Activated T-cell treated with anti-CD3 and anti-CD28 coated beads for 48 hours (primary cell): ENCODE measurements at regions not wholly inside any gene's neighbourhood (a gene's known extent, or its start where the extent isn't known, plus 50 kb on each side); places are given as distances from the start of the nearest gene placed in this dataset.

Source experiments
- DNase-seq: peaks from one replicate; pipeline ENCODE4 v3.0.0-alpha.2; 2020; ENCODE audit warnings: low read depth

GRCh38 chr2:156164091-156164720, 168.3 kb downstream of the NR4A2 start:
- DNase-seq: no peak

GRCh38 chr2:156158808-156159207, 173.7 kb downstream of the NR4A2 start:
- DNase-seq: no peak

- DNase-seq: no peak
Observed at GRCh38 chr2:156157670-156158069, 174.9 kb downstream of the NR4A2 start.

GRCh38 chr2:156156580-156156979, 175.9 kb downstream of the NR4A2 start:
- DNase-seq: no peak

GRCh38 chr2:156155319-156155718, 177.2 kb downstream of the NR4A2 start:
- DNase-seq: no peak

- no peak for DNase-seq
Observed at GRCh38 chr2:156151351-156151750, 181.2 kb downstream of the NR4A2 start.

GRCh38 chr2:156147594-156148330, 184.8 kb downstream of the NR4A2 start:
- no peak for DNase-seq

- no peak for DNase-seq
Observed at GRCh38 chr2:156145976-156146375, 186.5 kb downstream of the NR4A2 start.

GRCh38 chr2:156145469-156145868, 187.1 kb downstream of the NR4A2 start:
- DNase-seq: no peak

- DNase-seq: no peak
Observed at GRCh38 chr2:156136566-156136965, 196.0 kb downstream of the NR4A2 start.

GRCh38 chr2:156134887-156135286, 197.6 kb downstream of the NR4A2 start:
- no peak for DNase-seq

GRCh38 chr2:156132941-156133340, 199.6 kb downstream of the NR4A2 start:
- no peak for DNase-seq

GRCh38 chr2:156132130-156132529, 200.4 kb downstream of the NR4A2 start:
- no peak for DNase-seq

GRCh38 chr2:156129227-156129626, 203.3 kb downstream of the NR4A2 start:
- no peak for DNase-seq

- DNase-seq: no peak
Observed at GRCh38 chr2:156125018-156125417, 207.5 kb downstream of the NR4A2 start.

- no peak for DNase-seq
Observed at GRCh38 chr2:156124458-156124857, 208.1 kb downstream of the NR4A2 start.

- no peak for DNase-seq
Observed at GRCh38 chr2:156118753-156119416, 213.6 kb downstream of the NR4A2 start.

- DNase-seq: no peak
Observed at GRCh38 chr2:156116113-156116512, 216.4 kb downstream of the NR4A2 start.

- DNase-seq: no peak
Observed at GRCh38 chr2:156115338-156115737, 217.2 kb downstream of the NR4A2 start.

- no peak for DNase-seq
Observed at GRCh38 chr2:156112323-156112722, 220.2 kb downstream of the NR4A2 start.

GRCh38 chr2:156110890-156111289, 221.6 kb downstream of the NR4A2 start:
- DNase-seq: peak; percentile 0

GRCh38 chr2:156099382-156099781, 233.1 kb downstream of the NR4A2 start:
- no peak for DNase-seq

GRCh38 chr2:156098506-156098905, 234.0 kb downstream of the NR4A2 start:
- no peak for DNase-seq
